ENCODE measurements at regions not wholly inside any gene's neighbourhood (a gene's known extent, or its start where the extent isn't known, plus 50 kb on each side); places are given as distances from the start of the nearest gene placed in this dataset.

- no peak overlapping the region for H3K4me3 ChIP-seq (ENCODE audit: low read depth, poor library complexity, severe bottlenecking)
- no peak for TF ChIP-seq CTCF (IDR thresholded peaks at IDR 0.05)
- TF ChIP-seq POLR2A (IDR thresholded peaks at IDR 0.05), result no peak
- 73 to 77% methylated on average over 4 of the region's 4 CpGs for WGBS, 2 donors
- DNase-seq (ENCODE audit: low spot score in 2 of 2), result no peak
- intact Hi-C loops (cut with DNase I; ENCODE audit: low total_unique reads), result no loop called here
Observed at GRCh38 chr5:7955476-7955875, 86.5 kb downstream of the MTRR start.

GRCh38 chr5:7957329-7957728 is 88.4 kb downstream of the MTRR start:
- no peak for TF ChIP-seq POLR2A (IDR thresholded peaks at IDR 0.05)
- no peak for TF ChIP-seq CTCF (IDR thresholded peaks at IDR 0.05)
- WGBS, 2 donors, result 72 to 81% methylated on average over 4 of the region's 4 CpGs
- intact Hi-C loops (cut with DNase I; ENCODE audit: low total_unique reads), result no loop called here
- no peak for DNase-seq (ENCODE audit: low spot score in 2 of 2)
- no peak overlapping the region for H3K4me3 ChIP-seq (ENCODE audit: low read depth, poor library complexity, severe bottlenecking)

- 72 to 82% methylated on average over 7 of the region's 7 CpGs for WGBS, 2 donors
- intact Hi-C loops (cut with DNase I; ENCODE audit: low total_unique reads), result no loop called here
- TF ChIP-seq CTCF (IDR thresholded peaks at IDR 0.05), result no peak
- TF ChIP-seq POLR2A (IDR thresholded peaks at IDR 0.05), result no peak
Observed at GRCh38 chr5:7960142-7960541, 91.2 kb downstream of the MTRR start.

GRCh38 chr5:7961540-7961939 is 92.6 kb downstream of the MTRR start:
- DNase-seq (ENCODE audit: low spot score in 2 of 2), result no peak
- H3K4me3 ChIP-seq (ENCODE audit: low read depth, poor library complexity, severe bottlenecking), result no peak overlapping the region
- WGBS, 2 donors, result 83 to 86% methylated on average over 6 of the region's 6 CpGs
- TF ChIP-seq POLR2A (IDR thresholded peaks at IDR 0.05) (no peak), CTCF (IDR thresholded peaks at IDR 0.05) (no peak)
- intact Hi-C loops (cut with DNase I; ENCODE audit: low total_unique reads), result no loop called here

More at GRCh38 chr5:7960142-7960541, 91.2 kb downstream of the MTRR start:
- DNase-seq (ENCODE audit: low spot score in 2 of 2), result no peak
- no peak overlapping the region for H3K4me3 ChIP-seq (ENCODE audit: low read depth, poor library complexity, severe bottlenecking)

- TF ChIP-seq POLR2A (IDR thresholded peaks at IDR 0.05) (no peak), CTCF (IDR thresholded peaks at IDR 0.05) (no peak)
- 83 to 95% methylated on average over 3 of the region's 3 CpGs for WGBS, 2 donors
- intact Hi-C loops (cut with DNase I; ENCODE audit: low total_unique reads), result no loop called here
- H3K4me3 ChIP-seq (ENCODE audit: low read depth, poor library complexity, severe bottlenecking), result no peak overlapping the region
- no peak for DNase-seq (ENCODE audit: low spot score in 2 of 2)
Observed at GRCh38 chr5:7970816-7971215, 101.9 kb downstream of the MTRR start.

GRCh38 chr5:7976411-7977190 is 107.7 kb downstream of the MTRR start:
- intact Hi-C loops (cut with DNase I; ENCODE audit: low total_unique reads), result no loop called here

More at GRCh38 chr5:7976411-7977190, 107.7 kb downstream of the MTRR start:
- no peak for DNase-seq (ENCODE audit: low spot score in 2 of 2)
- H3K4me3 ChIP-seq (ENCODE audit: low read depth, poor library complexity, severe bottlenecking), result no peak overlapping the region
- 79% methylated on average over 5 of the region's 5 CpGs for WGBS, 2 donors
- TF ChIP-seq POLR2A (IDR thresholded peaks at IDR 0.05) (no peak), CTCF (IDR thresholded peaks at IDR 0.05) (no peak)

Data from lower leg skin (tissue), 4 donors.